Neural crest cell (in vitro differentiated cells): ENCODE measurements at regions not wholly inside any gene's neighbourhood (a gene's known extent, or its start where the extent isn't known, plus 50 kb on each side); places are given as distances from the start of the nearest gene placed in this dataset.

Source experiments
- DNase-seq: peaks from one replicate; pipeline ENCODE4 v3.0.0; 2021; ENCODE audit warnings: low read depth, mixed read lengths, low spot score
- H3K27ac Mint-ChIP-seq: one replicate; pipeline ENCODE4 v1.8.0; 2021; ENCODE audit warnings: mild to moderate bottlenecking, mixed read lengths; ENCODE audit not compliant: unreplicated experiment
- H3K27me3 Mint-ChIP-seq: 2 replicates; pipeline ENCODE4 v1.8.0; 2021; ENCODE audit warnings: low read depth, mild to moderate bottlenecking, mixed read lengths
- H3K36me3 Mint-ChIP-seq: 2 replicates; pipeline ENCODE4 v1.8.0; 2021; ENCODE audit warnings: low read depth, mild to moderate bottlenecking, mixed read lengths
- H3K4me1 Mint-ChIP-seq: 2 replicates; pipeline ENCODE4 v1.8.0; 2021; ENCODE audit warnings: mixed read lengths
- H3K4me3 Mint-ChIP-seq: one replicate; pipeline ENCODE4 v1.8.0; 2021; ENCODE audit warnings: mild to moderate bottlenecking, mixed read lengths
- H3K9me3 Mint-ChIP-seq: 2 replicates; pipeline ENCODE4 v1.8.0; 2021; ENCODE audit warnings: mixed read lengths
- CTCF ChIP-seq: fragments of 200-600 bp; sonication (generic); conservative IDR thresholded peaks from 2 replicates; pipeline ENCODE4 v1.5.0; 2021; ENCODE audit warnings: antibody characterized with exemption, mild to moderate bottlenecking

- peaks cover 21% of the 10 kb centered on the region for H3K27me3 Mint-ChIP-seq
- no peaks in the 10 kb centered on the region for H3K36me3 Mint-ChIP-seq
- TF ChIP-seq CTCF, result no peak
- H3K4me3 Mint-ChIP-seq, result no peak overlapping the region
- no peak for DNase-seq
- no peaks in the 10 kb centered on the region for H3K4me1 Mint-ChIP-seq
- H3K27ac Mint-ChIP-seq, result no peak overlapping the region
- H3K9me3 Mint-ChIP-seq, result no peaks in the 10 kb centered on the region
Measured at GRCh38 chr19:31506102-31506501, 156.9 kb upstream of the TSHZ3 start.

DNA sequence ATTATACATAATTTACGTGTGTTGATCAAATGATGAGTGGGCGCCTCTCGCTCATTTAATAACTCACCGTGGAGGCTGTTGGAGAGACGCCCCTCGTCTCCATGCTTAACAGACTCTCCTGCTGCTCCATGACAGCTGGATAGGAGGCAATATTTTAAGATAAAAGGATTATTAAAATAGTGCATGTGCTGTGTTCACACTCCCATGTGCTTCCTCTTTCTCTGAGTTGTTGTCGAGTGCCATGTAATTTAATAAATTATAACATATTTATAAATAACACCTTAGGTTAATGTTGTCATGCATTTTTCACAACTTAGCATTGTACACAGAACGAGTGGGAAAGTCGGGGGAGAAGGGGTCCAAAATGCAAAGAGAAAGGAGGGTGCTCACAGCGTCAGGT, 161.4 kb upstream of the TSHZ3 start:
- no peak for TF ChIP-seq CTCF

DNA sequence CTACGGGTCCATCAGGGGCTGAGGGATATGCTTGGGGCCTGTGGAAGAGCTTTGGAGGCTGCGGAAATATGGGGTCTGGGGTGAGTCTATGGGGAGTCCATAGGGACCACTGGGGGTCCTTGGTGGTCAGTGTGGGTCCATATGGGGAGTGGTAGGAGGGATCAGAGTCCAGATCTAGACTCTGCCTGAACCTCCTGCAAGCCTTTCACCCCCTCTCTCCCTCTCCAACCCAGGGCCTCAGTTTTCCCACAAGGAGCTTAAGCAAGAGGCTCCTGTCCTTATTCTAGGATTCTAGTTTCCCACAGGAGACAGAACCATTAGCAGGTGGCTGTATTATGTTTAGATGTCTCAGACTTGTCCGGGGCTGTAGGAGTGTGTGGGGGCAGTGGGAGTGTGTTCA, 161.9 kb upstream of the TSHZ3 start:
- Mint-ChIP-seq H3K4me3 (no peak overlapping the region), H3K36me3 (no peaks in the 10 kb centered on the region), H3K4me1 (no peaks in the 10 kb centered on the region), H3K9me3 (no peaks in the 10 kb centered on the region), H3K27ac (no peak overlapping the region), H3K27me3 (peaks cover 11% of the 10 kb centered on the region)
- no peak for TF ChIP-seq CTCF
- DNase-seq, result no peak

More for the DNA sequence above, 161.4 kb upstream of the TSHZ3 start:
- no peak overlapping the region for H3K4me3 Mint-ChIP-seq
- no peaks in the 10 kb centered on the region for H3K4me1 Mint-ChIP-seq
- no peaks in the 10 kb centered on the region for H3K36me3 Mint-ChIP-seq
- H3K27ac Mint-ChIP-seq, result no peak overlapping the region
- H3K27me3 Mint-ChIP-seq, result peaks cover 11% of the 10 kb centered on the region
- DNase-seq, result no peak
- H3K9me3 Mint-ChIP-seq, result no peaks in the 10 kb centered on the region

GRCh38 chr19:31511696-31512095, 162.5 kb upstream of the TSHZ3 start:
- no peak for TF ChIP-seq CTCF
- Mint-ChIP-seq H3K36me3 (no peaks in the 10 kb centered on the region), H3K4me3 (no peak overlapping the region), H3K9me3 (no peaks in the 10 kb centered on the region), H3K4me1 (no peaks in the 10 kb centered on the region), H3K27ac (no peak overlapping the region), H3K27me3 (peaks cover 11% of the 10 kb centered on the region)
- no peak for DNase-seq

DNA sequence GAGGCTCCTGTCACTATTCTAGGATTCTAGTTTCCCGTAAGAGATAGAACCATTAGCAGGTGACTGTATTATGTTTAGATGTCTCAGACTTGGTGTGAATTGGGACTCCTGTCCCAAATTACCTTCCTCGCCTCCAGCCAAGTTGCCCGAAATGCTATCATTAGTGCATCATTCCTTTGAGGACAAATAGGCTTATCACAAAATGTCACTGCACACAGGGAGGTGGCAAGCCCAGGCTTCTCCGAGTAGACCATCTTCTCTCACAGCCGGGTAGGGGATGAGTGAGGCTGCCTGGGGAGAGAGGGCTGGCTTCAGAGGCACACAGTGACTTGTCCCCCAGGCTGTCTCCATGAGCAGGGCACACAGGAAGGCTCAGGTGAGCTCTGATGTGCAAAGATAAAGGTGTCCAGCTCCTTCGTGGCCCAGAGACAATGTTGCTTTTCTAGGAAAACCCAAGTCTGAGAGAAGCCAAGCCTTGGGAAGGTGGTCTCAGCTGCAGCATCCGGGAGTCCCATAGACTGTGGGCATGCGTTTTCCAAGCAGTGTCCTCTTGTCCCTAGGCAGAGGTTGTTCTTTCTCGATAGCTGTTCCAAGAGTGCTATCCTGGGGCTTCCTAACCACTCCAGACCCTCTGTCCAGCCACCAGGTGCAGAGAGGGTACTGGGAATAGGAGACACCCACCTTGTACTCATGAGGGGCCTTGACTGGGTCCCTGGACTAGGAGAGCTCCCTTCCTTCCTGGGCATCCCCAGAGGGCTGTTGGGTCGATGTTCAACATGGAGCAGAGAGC, 163.1 kb upstream of the TSHZ3 start:
- H3K4me1 Mint-ChIP-seq, result no peaks in the 10 kb centered on the region
- no peaks in the 10 kb centered on the region for H3K36me3 Mint-ChIP-seq
- no peak for DNase-seq
- H3K27me3 Mint-ChIP-seq, result peaks cover 11% of the 10 kb centered on the region
- H3K4me3 Mint-ChIP-seq, result no peak overlapping the region
- H3K9me3 Mint-ChIP-seq, result no peaks in the 10 kb centered on the region
- no peak for TF ChIP-seq CTCF
- H3K27ac Mint-ChIP-seq, result no peak overlapping the region
